ENCODE measurements at regions not wholly inside any gene's neighbourhood (a gene's known extent, or its start where the extent isn't known, plus 50 kb on each side); places are given as distances from the start of the nearest gene placed in this dataset.

- no peak for DNase-seq
- intact Hi-C loops (cut with DNase I) = no loop called here
These were observed 148.7 kb upstream of the ITGB1 start for GRCh38 chr10:33106767-33107166.

- DNase-seq = no peak
- intact Hi-C loops (cut with DNase I) = no loop called here
These were observed 145.9 kb upstream of the ITGB1 start for GRCh38 chr10:33103863-33104379.

GRCh38 chr10:33102071-33102470, 144.0 kb upstream of the ITGB1 start:
- no peak for DNase-seq
- intact Hi-C loops (cut with DNase I) = no loop called here

GRCh38 chr10:33101392-33101787, 143.4 kb upstream of the ITGB1 start:
- no peak for DNase-seq
- intact Hi-C loops (cut with DNase I) = no loop called here

GRCh38 chr10:33100781-33101391, 142.9 kb upstream of the ITGB1 start:
- intact Hi-C loops (cut with DNase I) = no loop called here

GRCh38 chr10:33099748-33100147, 141.7 kb upstream of the ITGB1 start:
- DNase-seq = no peak

More at GRCh38 chr10:33100781-33101391, 142.9 kb upstream of the ITGB1 start:
- DNase-seq = no peak

GRCh38 chr10:33098951-33099663, 141.1 kb upstream of the ITGB1 start:
- DNase-seq = no peak
- intact Hi-C loops (cut with DNase I) = no loop called here

More at GRCh38 chr10:33099748-33100147, 141.7 kb upstream of the ITGB1 start:
- intact Hi-C loops (cut with DNase I) = no loop called here

GRCh38 chr10:33095867-33096815, 138.1 kb upstream of the ITGB1 start:
- DNase-seq = no peak
- intact Hi-C loops (cut with DNase I) = no loop called here

GRCh38 chr10:33094263-33095051, 136.4 kb upstream of the ITGB1 start:
- DNase-seq = no peak
- intact Hi-C loops (cut with DNase I) = no loop called here

- peak in 1 of 42 donors; percentile 2 for DNase-seq
- intact Hi-C loops (cut with DNase I) = no loop called here
These were observed 135.3 kb upstream of the ITGB1 start for GRCh38 chr10:33093362-33093761.

GRCh38 chr10:33092596-33092995, 134.6 kb upstream of the ITGB1 start:
- intact Hi-C loops (cut with DNase I) = no loop called here
- DNase-seq = no peak

- intact Hi-C loops (cut with DNase I) = no loop called here
- no peak for DNase-seq
These were observed 133.2 kb upstream of the ITGB1 start for GRCh38 chr10:33091201-33091600.

GRCh38 chr10:33088990-33089389, 131.0 kb upstream of the ITGB1 start:
- intact Hi-C loops (cut with DNase I) = no loop called here
- DNase-seq = no peak

- intact Hi-C loops (cut with DNase I) = no loop called here
- no peak for DNase-seq
These were observed 129.9 kb upstream of the ITGB1 start for GRCh38 chr10:33087922-33088321.

- DNase-seq = no peak
- intact Hi-C loops (cut with DNase I) = no loop called here
These were observed 129.1 kb upstream of the ITGB1 start for GRCh38 chr10:33087152-33087551.

GRCh38 chr10:33086100-33086499, 128.1 kb upstream of the ITGB1 start:
- DNase-seq = no peak
- intact Hi-C loops (cut with DNase I) = no loop called here

GRCh38 chr10:33085313-33085833, 127.3 kb upstream of the ITGB1 start:
- intact Hi-C loops (cut with DNase I) = no loop called here

GRCh38 chr10:33084453-33084852, 126.4 kb upstream of the ITGB1 start:
- intact Hi-C loops (cut with DNase I) = no loop called here
- no peak for DNase-seq

More at GRCh38 chr10:33085313-33085833, 127.3 kb upstream of the ITGB1 start:
- no peak for DNase-seq

All from head of caudate nucleus (tissue), 42 donors.